Astrocyte (in vitro differentiated cells and primary cell): ENCODE measurements at regions not wholly inside any gene's neighbourhood (a gene's known extent, or its start where the extent isn't known, plus 50 kb on each side); places are given as distances from the start of the nearest gene placed in this dataset.
A peak's percentile ranks its signal among the peaks of the same experiment; 100 is the strongest.

Experiments used
- DNase-seq: peaks from one replicate; pipeline ENCODE4 v3.0.0-alpha.2; 2010; ENCODE audit warnings: low read depth
- FAIRE-seq: peaks from 2 replicates; lab custom pipeline; 2011; peaks lifted over from hg19 to GRCh38; lab: Jason Lieb, UNC
- H2AFZ ChIP-seq: 2 replicates; pipeline ENCODE4 v1.6.0; 2012; ENCODE audit warnings: low read depth, low read length, inconsistent platforms
- H3K27ac ChIP-seq: 2 replicates; pipeline ENCODE4 v1.5.1; 2011; ENCODE audit warnings: low read depth, low read length, inconsistent platforms
- H3K27me3 ChIP-seq: 2 replicates; pipeline ENCODE4 v1.6.0; 2011; ENCODE audit warnings: low read length, inconsistent platforms; ENCODE audit not compliant: insufficient read depth
- H3K36me3 ChIP-seq: 2 replicates; pipeline ENCODE4 v1.5.1; 2011; ENCODE audit warnings: low read length, inconsistent platforms; ENCODE audit not compliant: insufficient read depth
- H3K4me1 ChIP-seq: 2 replicates; pipeline ENCODE4 v1.5.1; 2011; ENCODE audit warnings: low read length, inconsistent platforms; ENCODE audit not compliant: insufficient read depth
- H3K4me2 ChIP-seq: 2 replicates; pipeline ENCODE4 v1.6.0; 2012; ENCODE audit warnings: low read length, inconsistent platforms
- H3K4me3 ChIP-seq: 2 replicates; pipeline ENCODE4 v1.5.1; 2011; ENCODE audit warnings: low read depth, mild to moderate bottlenecking, low read length, inconsistent platforms; ENCODE audit not compliant: insufficient read depth
- H3K79me2 ChIP-seq: 2 replicates; pipeline ENCODE4 v1.6.0; 2012; ENCODE audit warnings: mild to moderate bottlenecking, low read length, inconsistent platforms; ENCODE audit not compliant: insufficient read depth
- H3K9ac ChIP-seq: 2 replicates; pipeline ENCODE4 v1.6.0; 2012; ENCODE audit warnings: mild to moderate bottlenecking, low read length, inconsistent platforms
- H3K9me3 ChIP-seq: 2 replicates; pipeline ENCODE4 v1.5.1; 2012; ENCODE audit warnings: low read depth, mild to moderate bottlenecking, low read length, inconsistent platforms; ENCODE audit not compliant: insufficient read depth
- H4K20me1 ChIP-seq: 2 replicates; pipeline ENCODE4 v1.6.0; 2012; ENCODE audit warnings: low read length, inconsistent platforms; ENCODE audit not compliant: insufficient read depth
- H3K27ac Mint-ChIP-seq: one replicate; pipeline ENCODE4 v1.8.0; 2021; ENCODE audit warnings: mild to moderate bottlenecking, mixed read lengths; ENCODE audit not compliant: unreplicated experiment
- H3K27me3 Mint-ChIP-seq: one replicate; pipeline ENCODE4 v1.8.0; 2021; ENCODE audit warnings: low read depth, mixed read lengths; ENCODE audit not compliant: unreplicated experiment
- H3K36me3 Mint-ChIP-seq: one replicate; pipeline ENCODE4 v1.8.0; 2021; ENCODE audit warnings: low read depth, mixed read lengths; ENCODE audit not compliant: unreplicated experiment
- H3K4me1 Mint-ChIP-seq: one replicate; pipeline ENCODE4 v1.8.0; 2021; ENCODE audit warnings: low read depth, mixed read lengths; ENCODE audit not compliant: unreplicated experiment
- H3K4me3 Mint-ChIP-seq: one replicate; pipeline ENCODE4 v1.8.0; 2021; ENCODE audit warnings: mild to moderate bottlenecking, moderate library complexity, mixed read lengths; ENCODE audit not compliant: unreplicated experiment
- H3K9me3 Mint-ChIP-seq: one replicate; pipeline ENCODE4 v1.8.0; 2021; ENCODE audit warnings: mild to moderate bottlenecking, mixed read lengths; ENCODE audit not compliant: unreplicated experiment
- EZH2 ChIP-seq: IDR thresholded peaks from 2 replicates; pipeline ENCODE4 v1.6.1; 2012; ENCODE audit warnings: mild to moderate bottlenecking, low read length, inconsistent platforms; ENCODE audit not compliant: insufficient read depth
- TF ChIP-seq, protein P1 (sequence below): IDR thresholded peaks from 2 replicates; pipeline ENCODE4 v1.5.1; 2011; ENCODE audit warnings: low read depth, mild to moderate bottlenecking, inconsistent platforms, low read length, moderate library complexity; ENCODE audit not compliant: insufficient read depth

DNA sequence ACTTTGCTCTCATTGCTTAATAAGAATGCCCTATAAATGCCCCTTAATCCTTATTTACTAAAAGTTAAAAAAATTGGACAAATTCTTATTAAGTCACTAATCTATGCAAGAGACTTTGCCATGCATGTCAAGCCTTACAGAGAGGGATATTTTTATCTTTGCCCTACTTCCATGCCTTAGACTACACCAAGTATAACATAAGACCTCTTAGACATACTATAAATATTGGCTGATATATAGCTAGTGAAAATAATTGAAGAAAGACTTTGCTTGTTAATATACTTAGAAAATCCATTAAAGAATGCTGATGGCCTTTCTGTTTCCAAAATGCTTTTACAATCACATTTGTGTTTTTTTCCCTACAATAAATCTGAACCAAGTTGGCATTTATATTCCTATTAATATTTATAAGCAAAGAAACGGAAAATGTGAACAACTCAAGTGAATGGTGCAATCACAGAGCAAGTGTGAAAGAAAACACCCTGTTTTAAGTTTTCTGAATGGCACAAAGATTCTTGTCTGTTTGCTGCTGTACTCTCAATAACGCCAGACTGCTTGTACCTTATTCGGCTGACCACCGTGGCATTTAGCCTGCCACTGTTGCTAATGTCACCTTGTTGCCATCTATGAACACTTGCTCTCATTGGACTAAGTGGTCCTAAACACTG is 105.0 kb downstream of the MC4R start:
- H3K4me1 ChIP-seq, result no peaks in the 10 kb centered on the region
- no peak overlapping the region for H2AFZ ChIP-seq
- Mint-ChIP-seq H3K9me3 (peaks cover 1% of the 10 kb centered on the region), H3K36me3 (no peaks in the 10 kb centered on the region), H3K4me1 (peaks cover 2% of the 10 kb centered on the region), H3K27me3 (no peaks in the 10 kb centered on the region), H3K4me3 (no peak overlapping the region), H3K27ac (no peak overlapping the region)
- no peaks in the 10 kb centered on the region for H3K27me3 ChIP-seq
- no peak for FAIRE-seq
- no peak overlapping the region for H3K27ac ChIP-seq
- H3K9me3 ChIP-seq, result no peaks in the 10 kb centered on the region
- no peak for TF ChIP-seq EZH2
- TF ChIP-seq, protein P1, sequence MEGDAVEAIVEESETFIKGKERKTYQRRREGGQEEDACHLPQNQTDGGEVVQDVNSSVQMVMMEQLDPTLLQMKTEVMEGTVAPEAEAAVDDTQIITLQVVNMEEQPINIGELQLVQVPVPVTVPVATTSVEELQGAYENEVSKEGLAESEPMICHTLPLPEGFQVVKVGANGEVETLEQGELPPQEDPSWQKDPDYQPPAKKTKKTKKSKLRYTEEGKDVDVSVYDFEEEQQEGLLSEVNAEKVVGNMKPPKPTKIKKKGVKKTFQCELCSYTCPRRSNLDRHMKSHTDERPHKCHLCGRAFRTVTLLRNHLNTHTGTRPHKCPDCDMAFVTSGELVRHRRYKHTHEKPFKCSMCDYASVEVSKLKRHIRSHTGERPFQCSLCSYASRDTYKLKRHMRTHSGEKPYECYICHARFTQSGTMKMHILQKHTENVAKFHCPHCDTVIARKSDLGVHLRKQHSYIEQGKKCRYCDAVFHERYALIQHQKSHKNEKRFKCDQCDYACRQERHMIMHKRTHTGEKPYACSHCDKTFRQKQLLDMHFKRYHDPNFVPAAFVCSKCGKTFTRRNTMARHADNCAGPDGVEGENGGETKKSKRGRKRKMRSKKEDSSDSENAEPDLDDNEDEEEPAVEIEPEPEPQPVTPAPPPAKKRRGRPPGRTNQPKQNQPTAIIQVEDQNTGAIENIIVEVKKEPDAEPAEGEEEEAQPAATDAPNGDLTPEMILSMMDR, result no peak
- DNase-seq, result no peak
- no peak overlapping the region for H3K9ac ChIP-seq
- H4K20me1 ChIP-seq, result no peaks in the 10 kb centered on the region
- no peak overlapping the region for H3K4me3 ChIP-seq
- no peaks in the 10 kb centered on the region for H3K79me2 ChIP-seq
- no peaks in the 10 kb centered on the region for H3K36me3 ChIP-seq
- no peak overlapping the region for H3K4me2 ChIP-seq

DNA sequence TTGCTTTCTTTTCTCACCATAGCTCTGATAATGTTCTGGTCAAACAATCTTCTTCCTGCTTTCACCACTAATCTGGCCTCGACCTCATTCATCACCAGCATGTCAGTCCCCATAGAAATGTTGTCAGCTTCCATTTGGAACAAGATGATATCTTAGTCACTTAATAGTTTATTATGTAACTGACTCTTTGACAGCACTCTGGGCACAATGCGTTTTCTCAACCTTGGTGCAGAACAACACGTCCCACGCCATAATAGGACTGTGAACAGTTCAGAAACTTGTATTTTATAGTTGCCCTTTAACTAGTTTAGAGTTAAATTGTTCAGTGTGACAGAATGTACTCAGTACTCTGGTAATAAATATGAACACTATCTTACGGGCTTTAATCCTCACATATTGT is 106.0 kb downstream of the MC4R start:
- no peaks in the 10 kb centered on the region for H3K79me2 ChIP-seq
- H3K4me1 ChIP-seq, result no peaks in the 10 kb centered on the region
- H3K27ac Mint-ChIP-seq, result no peak overlapping the region
- TF ChIP-seq, protein P1, result no peak
- FAIRE-seq (no peak), DNase-seq (peak; percentile 37)
- no peaks in the 10 kb centered on the region for H3K36me3 ChIP-seq
- no peak overlapping the region for H2AFZ ChIP-seq
- H4K20me1 ChIP-seq, result no peaks in the 10 kb centered on the region
- no peak overlapping the region for H3K4me3 Mint-ChIP-seq
- no peaks in the 10 kb centered on the region for H3K36me3 Mint-ChIP-seq
- no peaks in the 10 kb centered on the region for H3K27me3 ChIP-seq
- no peaks in the 10 kb centered on the region for H3K9me3 ChIP-seq
- H3K4me1 Mint-ChIP-seq, result peaks cover 2% of the 10 kb centered on the region
- no peak overlapping the region for H3K9ac ChIP-seq
- H3K4me2 ChIP-seq, result no peak overlapping the region
- no peaks in the 10 kb centered on the region for H3K27me3 Mint-ChIP-seq
- H3K27ac ChIP-seq, result no peak overlapping the region
- H3K9me3 Mint-ChIP-seq, result no peaks in the 10 kb centered on the region
- no peak overlapping the region for H3K4me3 ChIP-seq

DNA sequence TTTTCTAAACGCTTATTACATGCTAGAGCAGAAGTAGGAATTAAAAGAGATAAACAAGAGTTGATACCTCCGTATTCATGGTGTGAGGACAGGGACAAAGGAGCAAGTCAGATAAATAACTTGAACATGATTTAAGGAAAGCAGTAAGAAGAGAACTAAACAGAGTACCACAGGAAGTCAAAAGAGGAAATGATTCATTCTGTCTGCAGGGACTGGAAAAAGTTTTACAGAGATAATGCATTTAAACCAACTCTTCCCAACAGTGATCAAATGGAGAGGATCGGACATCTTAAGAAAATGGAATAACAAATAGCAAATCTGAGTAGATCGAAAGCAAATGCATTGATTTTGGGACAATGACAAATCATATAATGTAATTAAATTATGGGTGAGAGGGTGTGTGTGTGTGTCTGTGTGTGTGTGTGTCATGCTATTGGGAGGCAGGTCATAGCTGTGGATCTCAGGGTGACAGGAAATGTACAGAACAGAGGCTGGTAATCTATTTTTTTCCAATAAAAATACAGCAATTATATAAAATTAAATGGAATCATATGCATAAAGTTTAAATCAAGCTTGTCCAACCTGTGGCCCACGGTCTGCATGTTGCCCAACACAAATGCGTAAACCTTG is 113.4 kb downstream of the MC4R start:
- TF ChIP-seq, protein P1, result no peak
- TF ChIP-seq EZH2, result no peak
- H3K9me3 Mint-ChIP-seq, result no peaks in the 10 kb centered on the region
- peaks cover 11% of the 10 kb centered on the region for H3K4me1 Mint-ChIP-seq
- no peak overlapping the region for H3K4me3 ChIP-seq
- no peak overlapping the region for H3K27ac ChIP-seq
- peak overlapping the region; percentile 40 for H2AFZ ChIP-seq
- H3K27me3 Mint-ChIP-seq, result no peaks in the 10 kb centered on the region
- no peak overlapping the region for H3K9ac ChIP-seq
- H3K4me1 ChIP-seq, result peaks cover 6% of the 10 kb centered on the region
- H3K4me3 Mint-ChIP-seq, result no peak overlapping the region
- H3K79me2 ChIP-seq, result no peaks in the 10 kb centered on the region
- no peaks in the 10 kb centered on the region for H4K20me1 ChIP-seq
- no peaks in the 10 kb centered on the region for H3K9me3 ChIP-seq
- H3K27ac Mint-ChIP-seq, result no peak overlapping the region
- FAIRE-seq, result peak; percentile 67
- H3K36me3 Mint-ChIP-seq, result no peaks in the 10 kb centered on the region
- H3K36me3 ChIP-seq, result no peaks in the 10 kb centered on the region
- DNase-seq, result peak; percentile 38
- H3K4me2 ChIP-seq, result peak overlapping the region; percentile 50
- no peaks in the 10 kb centered on the region for H3K27me3 ChIP-seq
